ENCODE measurements at regions not wholly inside any gene's neighbourhood (a gene's known extent, or its start where the extent isn't known, plus 50 kb on each side); places are given as distances from the start of the nearest gene placed in this dataset.

DNA sequence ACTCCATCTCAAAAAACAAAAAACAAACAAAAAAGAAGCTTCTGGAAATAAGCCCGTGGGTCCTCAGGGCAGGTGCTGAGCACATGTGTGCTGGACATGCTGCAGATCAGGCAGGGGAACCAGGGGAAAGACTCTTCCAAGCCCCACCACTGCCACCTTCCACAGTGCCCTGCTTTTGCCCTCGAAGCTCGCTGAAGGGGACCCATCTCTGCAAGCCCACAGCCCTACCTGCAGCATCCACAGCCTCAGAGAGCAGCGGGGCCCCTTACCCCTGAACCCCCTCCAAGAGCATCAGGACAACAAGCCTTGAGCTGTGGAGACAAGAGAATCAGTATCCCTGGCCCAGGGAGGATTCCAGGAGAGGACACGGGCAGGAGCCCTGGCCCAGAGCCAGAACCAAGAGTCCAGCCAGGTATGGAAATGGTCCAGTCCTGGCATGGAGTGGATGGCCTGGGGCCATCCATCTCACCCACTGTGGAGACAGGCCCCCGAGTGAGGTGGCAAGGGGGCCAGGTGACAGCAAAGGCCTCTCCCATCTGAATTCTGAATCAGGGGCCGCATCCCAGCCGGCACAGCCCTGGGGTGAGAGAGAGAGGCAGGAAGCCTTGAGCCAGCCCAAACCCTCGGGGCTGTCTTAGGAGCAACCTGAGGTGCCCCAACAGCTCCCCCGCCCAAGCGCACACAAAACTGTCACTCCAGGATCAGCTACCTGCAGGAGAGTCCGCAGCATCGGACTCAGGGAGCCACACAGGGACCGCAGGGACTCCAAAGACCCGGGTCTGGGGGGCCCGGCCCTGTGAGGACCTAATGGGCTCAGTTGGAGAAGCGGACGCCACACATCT lies 51.8 kb upstream of the TPM4 start:
- POLR2A ChIA-PET: no interaction called here

DNA sequence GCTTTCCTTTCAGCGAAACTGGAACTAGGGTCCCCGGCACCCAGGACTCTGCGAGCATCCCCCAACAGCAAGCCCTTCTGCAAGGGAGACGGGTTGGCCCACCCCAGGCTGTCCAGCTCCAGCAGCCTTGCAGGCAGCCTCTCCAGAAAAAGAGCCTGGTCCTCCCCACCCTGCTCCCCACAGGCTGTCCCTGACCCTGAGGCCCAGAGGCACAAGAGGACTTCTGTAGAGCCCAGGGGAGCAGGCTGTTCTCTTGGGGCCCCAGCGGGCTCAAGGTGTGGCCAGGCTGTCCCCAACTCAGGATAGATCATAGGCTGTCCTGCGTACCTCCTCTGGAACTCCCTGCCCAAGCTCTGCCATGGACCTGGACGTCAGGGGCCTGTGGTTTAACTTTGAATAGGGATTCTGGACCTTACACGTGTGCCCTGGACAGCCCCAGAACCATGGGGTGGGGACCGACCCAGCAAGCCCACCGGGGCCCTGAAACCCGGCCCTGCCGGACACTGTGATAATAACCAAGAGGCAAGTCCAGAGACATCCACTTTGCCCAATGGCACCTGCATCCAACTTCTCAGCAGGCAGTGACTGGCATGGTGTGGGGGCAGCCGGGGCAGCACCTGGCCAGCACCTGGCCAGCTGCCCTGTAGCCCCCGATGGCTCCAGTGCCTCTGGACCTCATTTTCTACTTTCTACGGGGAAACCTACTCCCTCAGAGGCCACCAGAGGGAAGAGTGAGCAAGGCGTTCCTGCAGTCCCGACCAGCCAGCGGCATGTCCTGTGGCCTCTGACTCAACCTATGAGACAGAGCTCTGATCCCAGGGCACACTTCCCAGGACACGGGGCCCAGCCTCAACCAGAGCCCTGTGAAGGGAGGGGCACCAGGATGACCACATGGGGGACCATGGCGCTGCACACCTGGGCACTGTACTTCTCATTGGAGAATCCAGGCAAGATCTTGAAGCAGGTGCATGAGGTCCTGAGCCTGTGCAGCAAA lies 50.9 kb upstream of the TPM4 start:
- Histone ChIP-seq H3K4me1 (ENCODE audit: control insufficient read depth in 1 of 2, insufficient read depth in 2 of 2, low read depth in 1 of 2, low read length in 1 of 2) (no peaks in the 10 kb centered on the region), H3K27me3 (ENCODE audit: insufficient read depth) (no peaks in the 10 kb centered on the region; the same call in 1 of the 2 replicates), H3K79me2 (ENCODE audit: insufficient read depth) (no peaks in the 10 kb centered on the region), H4K20me1 (ENCODE audit: insufficient read depth) (no peaks in the 10 kb centered on the region), H3K9ac (no peak overlapping the region), H3K36me3 (replicated peaks in 1 of 2; ENCODE audit: control insufficient read depth in 1 of 2, insufficient read depth in 2 of 2, low read length in 1 of 2) (no peaks in the 10 kb centered on the region), H3K4me3 (ENCODE audit: low read depth in 2 of 2, low read length in 1 of 2) (no peak overlapping the region), H3K27ac (ENCODE audit: low read depth in 2 of 2, low read length in 1 of 2) (no peak overlapping the region), H3K9me3 (no peaks in the 10 kb centered on the region), H3K4me2 (no peak overlapping the region), H3K9me2 (no peaks in the 10 kb centered on the region), H3F3A (replicated peaks; ENCODE audit: insufficient read depth) (no peaks in the 10 kb centered on the region), H2AFZ (ENCODE audit: low read depth) (no peak overlapping the region)
- peak; percentile 61 for DNase-seq
- WGBS (ENCODE audit: low lambda C conversion rate): 42% methylated on average over 6 of the region's 20 CpGs
- TF ChIP-seq, protein P1, sequence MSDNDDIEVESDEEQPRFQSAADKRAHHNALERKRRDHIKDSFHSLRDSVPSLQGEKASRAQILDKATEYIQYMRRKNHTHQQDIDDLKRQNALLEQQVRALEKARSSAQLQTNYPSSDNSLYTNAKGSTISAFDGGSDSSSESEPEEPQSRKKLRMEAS (IDR thresholded peaks at IDR 0.05; ENCODE audit: low read depth): 0 out of 2 replicates have a peak, but pooled peaks have one; percentile 21
- TF ChIP-seq FOSL2 (IDR thresholded peaks at IDR 0.05; ENCODE audit: borderline replicate concordance, low read depth): peak; percentile 43; the same call in 1 of the 2 replicates
- TF ChIP-seq, protein P2, sequence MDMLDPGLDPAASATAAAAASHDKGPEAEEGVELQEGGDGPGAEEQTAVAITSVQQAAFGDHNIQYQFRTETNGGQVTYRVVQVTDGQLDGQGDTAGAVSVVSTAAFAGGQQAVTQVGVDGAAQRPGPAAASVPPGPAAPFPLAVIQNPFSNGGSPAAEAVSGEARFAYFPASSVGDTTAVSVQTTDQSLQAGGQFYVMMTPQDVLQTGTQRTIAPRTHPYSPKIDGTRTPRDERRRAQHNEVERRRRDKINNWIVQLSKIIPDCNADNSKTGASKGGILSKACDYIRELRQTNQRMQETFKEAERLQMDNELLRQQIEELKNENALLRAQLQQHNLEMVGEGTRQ (IDR thresholded peaks at IDR 0.05; ENCODE audit: borderline replicate concordance, low read depth, low read length): no peak
- peak; percentile 35; the same call in 1 of the 2 replicates for TF ChIP-seq RAD21 (IDR thresholded peaks at IDR 0.05; ENCODE audit: low read length)
- TF ChIP-seq FOXJ3 (CRISPR knock-in tag; IDR thresholded peaks at IDR 0.05): no peak
- peak; percentile 42 for TF ChIP-seq SMC3 (IDR thresholded peaks at IDR 0.05; ENCODE audit: low read depth, low read length)
- TF ChIP-seq, protein P3, sequence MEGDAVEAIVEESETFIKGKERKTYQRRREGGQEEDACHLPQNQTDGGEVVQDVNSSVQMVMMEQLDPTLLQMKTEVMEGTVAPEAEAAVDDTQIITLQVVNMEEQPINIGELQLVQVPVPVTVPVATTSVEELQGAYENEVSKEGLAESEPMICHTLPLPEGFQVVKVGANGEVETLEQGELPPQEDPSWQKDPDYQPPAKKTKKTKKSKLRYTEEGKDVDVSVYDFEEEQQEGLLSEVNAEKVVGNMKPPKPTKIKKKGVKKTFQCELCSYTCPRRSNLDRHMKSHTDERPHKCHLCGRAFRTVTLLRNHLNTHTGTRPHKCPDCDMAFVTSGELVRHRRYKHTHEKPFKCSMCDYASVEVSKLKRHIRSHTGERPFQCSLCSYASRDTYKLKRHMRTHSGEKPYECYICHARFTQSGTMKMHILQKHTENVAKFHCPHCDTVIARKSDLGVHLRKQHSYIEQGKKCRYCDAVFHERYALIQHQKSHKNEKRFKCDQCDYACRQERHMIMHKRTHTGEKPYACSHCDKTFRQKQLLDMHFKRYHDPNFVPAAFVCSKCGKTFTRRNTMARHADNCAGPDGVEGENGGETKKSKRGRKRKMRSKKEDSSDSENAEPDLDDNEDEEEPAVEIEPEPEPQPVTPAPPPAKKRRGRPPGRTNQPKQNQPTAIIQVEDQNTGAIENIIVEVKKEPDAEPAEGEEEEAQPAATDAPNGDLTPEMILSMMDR (IDR thresholded peaks at IDR 0.05): peak; percentile 59
- ChIA-PET CTCF (interaction anchor here (1.4 to 3.2 kb wide), 5 partner anchors 12 to 41 kb away, joined by 3 to 19 read pairs (median 4); no protein-coding TSS in a partner anchor), POLR2A (no interaction called here)

More for the DNA sequence above, 51.8 kb upstream of the TPM4 start:
- peak; percentile 9 for DNase-seq
- no peaks in the 10 kb centered on the region for H3K36me3 ChIP-seq (replicated peaks in 1 of 2; ENCODE audit: control insufficient read depth in 1 of 2, insufficient read depth in 2 of 2, low read length in 1 of 2)
- TF ChIP-seq FOXJ3 (CRISPR knock-in tag; IDR thresholded peaks at IDR 0.05) (no peak), NRF1 (IDR thresholded peaks at IDR 0.05; ENCODE audit: low read depth, low read length) (no peak), SMC3 (IDR thresholded peaks at IDR 0.05; ENCODE audit: low read depth, low read length) (no peak), RCOR1 (IDR thresholded peaks at IDR 0.05; ENCODE audit: low read length) (no peak), MXI1 (IDR thresholded peaks at IDR 0.05; ENCODE audit: low read depth, low read length) (no peak), FOXM1 (IDR thresholded peaks at IDR 0.05; ENCODE audit: low read depth) (no peak), JUND (IDR thresholded peaks at IDR 0.05) (no peak)
- H3K4me3 ChIP-seq (ENCODE audit: low read depth in 2 of 2, low read length in 1 of 2): no peak overlapping the region
- no peak overlapping the region for H3K9ac ChIP-seq
- CTCF ChIA-PET: interaction anchor here (0.9 to 1.6 kb wide), 7 partner anchors 13 to 161 kb away, joined by 3 to 5 read pairs (median 4); partner anchors contain the start of gene RAB8A
- H3K79me2 ChIP-seq (ENCODE audit: insufficient read depth): no peaks in the 10 kb centered on the region
- H3K27ac ChIP-seq (ENCODE audit: low read depth in 2 of 2, low read length in 1 of 2): no peak overlapping the region
- H2AFZ ChIP-seq (ENCODE audit: low read depth): no peak overlapping the region
- H3K4me1 ChIP-seq (ENCODE audit: control insufficient read depth in 1 of 2, insufficient read depth in 2 of 2, low read depth in 1 of 2, low read length in 1 of 2): no peaks in the 10 kb centered on the region
- no peaks in the 10 kb centered on the region; the same call in 1 of the 2 replicates for H3K27me3 ChIP-seq (ENCODE audit: insufficient read depth)
- no peaks in the 10 kb centered on the region for H4K20me1 ChIP-seq (ENCODE audit: insufficient read depth)
- H3K4me2 ChIP-seq: no peak overlapping the region
- H3K9me3 ChIP-seq: no peaks in the 10 kb centered on the region
- H3K9me2 ChIP-seq: no peaks in the 10 kb centered on the region
- 40% methylated on average over 8 of the region's 18 CpGs for WGBS (ENCODE audit: low lambda C conversion rate)
- no peaks in the 10 kb centered on the region for H3F3A ChIP-seq (replicated peaks; ENCODE audit: insufficient read depth)

Measured in SK-N-SH (cell line).